Astrocyte of the spinal cord (primary cell): ENCODE measurements at regions not wholly inside any gene's neighbourhood (a gene's known extent, or its start where the extent isn't known, plus 50 kb on each side); places are given as distances from the start of the nearest gene placed in this dataset.

Experiments used
- DNase-seq: peaks from one replicate; pipeline ENCODE4 v3.0.0; 2011; ENCODE audit warnings: low read depth, low spot score
- H3K4me3 ChIP-seq: 2 replicates; pipeline ENCODE4 v1.5.1; 2011; ENCODE audit warnings: low read depth, mild to moderate bottlenecking, low read length, moderate library complexity
- CTCF ChIP-seq: IDR thresholded peaks from 2 replicates; pipeline ENCODE4 v1.5.1; 2012; ENCODE audit warnings: low read depth, mild to moderate bottlenecking, low read length, inconsistent platforms
- in situ Hi-C: cut with HindIII; loops from 2 replicates; pipeline ENCODE4 v1.10.0; 2017; ENCODE audit warnings: low sequenced_read_pairs

DNA sequence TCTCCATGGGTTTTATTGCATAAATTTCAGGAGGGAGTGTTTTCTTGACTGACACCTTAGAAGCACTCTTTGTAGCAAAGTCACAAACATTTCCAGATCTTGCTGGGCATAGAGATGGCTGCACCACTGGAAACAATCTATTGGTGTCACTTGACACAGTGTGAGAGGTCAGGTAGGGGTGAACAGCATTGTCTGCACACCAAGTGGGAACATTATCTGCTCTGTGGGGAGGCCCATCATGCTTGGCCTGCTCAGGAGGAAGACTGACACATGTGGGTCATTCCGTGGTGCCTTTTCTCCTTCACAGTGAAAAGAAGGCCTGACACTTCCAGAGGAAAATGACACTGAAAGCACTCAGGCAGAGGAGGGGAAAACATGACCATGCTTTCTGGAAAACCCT lies 149.9 kb upstream of the GALNT15 start:
- in situ Hi-C loops: no loop called here

GRCh38 chr3:16026753-16027152 lies 147.7 kb upstream of the GALNT15 start:
- no peak for DNase-seq
- H3K4me3 ChIP-seq: no peak overlapping the region
- in situ Hi-C loops: no loop called here
- no peak for TF ChIP-seq CTCF

More for the DNA sequence above, 149.9 kb upstream of the GALNT15 start:
- no peak for DNase-seq
- no peak overlapping the region for H3K4me3 ChIP-seq
- no peak for TF ChIP-seq CTCF

- no peak for TF ChIP-seq CTCF
These were observed 145.9 kb upstream of the GALNT15 start for GRCh38 chr3:16028604-16029003.

GRCh38 chr3:16030342-16030741 lies 144.1 kb upstream of the GALNT15 start:
- no peak overlapping the region for H3K4me3 ChIP-seq
- in situ Hi-C loops: no loop called here
- TF ChIP-seq CTCF: no peak
- DNase-seq: no peak

More at GRCh38 chr3:16028604-16029003, 145.9 kb upstream of the GALNT15 start:
- no peak overlapping the region for H3K4me3 ChIP-seq
- in situ Hi-C loops: no loop called here
- peak; percentile 59 for DNase-seq

- H3K4me3 ChIP-seq: no peak overlapping the region
- in situ Hi-C loops: no loop called here
- TF ChIP-seq CTCF: no peak
- no peak for DNase-seq
These were observed 143.0 kb upstream of the GALNT15 start for GRCh38 chr3:16031434-16031833.

- H3K4me3 ChIP-seq: no peak overlapping the region
- in situ Hi-C loops: no loop called here
- TF ChIP-seq CTCF: no peak
- DNase-seq: peak; percentile 48
These were observed 140.4 kb upstream of the GALNT15 start for GRCh38 chr3:16033889-16034687.
